ENCODE measurements at regions not wholly inside any gene's neighbourhood (a gene's known extent, or its start where the extent isn't known, plus 50 kb on each side); places are given as distances from the start of the nearest gene placed in this dataset.

- no peak for DNase-seq
Observed at GRCh38 chr3:109532257-109533216, 195.2 kb upstream of the DPPA4 start.

- DNase-seq = no peak
Observed at GRCh38 chr3:109545746-109546145, 208.4 kb upstream of the DPPA4 start.

GRCh38 chr3:109548192-109548938 is 211.0 kb upstream of the DPPA4 start:
- DNase-seq = no peak

GRCh38 chr3:109553591-109554371 is 216.4 kb upstream of the DPPA4 start:
- DNase-seq = no peak

GRCh38 chr3:109559389-109559788 is 222.0 kb upstream of the DPPA4 start:
- no peak for DNase-seq

GRCh38 chr3:109563149-109563548 is 225.8 kb upstream of the DPPA4 start:
- DNase-seq = no peak

- DNase-seq = no peak
Observed at GRCh38 chr3:109569135-109569846, 231.9 kb upstream of the DPPA4 start.

- no peak for DNase-seq
Observed at GRCh38 chr3:109570408-109570807, 233.1 kb upstream of the DPPA4 start.

GRCh38 chr3:109572301-109572700 is 235.0 kb upstream of the DPPA4 start:
- DNase-seq = no peak

- no peak for DNase-seq
Observed at GRCh38 chr3:109596991-109597390, 259.6 kb upstream of the DPPA4 start.

GRCh38 chr3:109597444-109597843 is 260.1 kb upstream of the DPPA4 start:
- DNase-seq = no peak

GRCh38 chr3:109607897-109608296 is 270.6 kb upstream of the DPPA4 start:
- no peak for DNase-seq

GRCh38 chr3:109608574-109608973 is 271.2 kb upstream of the DPPA4 start:
- no peak for DNase-seq

GRCh38 chr3:109618766-109619378 is 281.5 kb upstream of the DPPA4 start:
- no peak for DNase-seq

GRCh38 chr3:109631897-109632296 is 294.6 kb upstream of the DPPA4 start:
- DNase-seq = no peak

- no peak for DNase-seq
Observed at GRCh38 chr3:109640146-109640652, 302.9 kb upstream of the DPPA4 start.

- no peak for DNase-seq
Observed at GRCh38 chr3:109642025-109642424, 304.7 kb upstream of the DPPA4 start.

- no peak for DNase-seq
Observed at GRCh38 chr3:109643590-109643989, 306.2 kb upstream of the DPPA4 start.

GRCh38 chr3:109644332-109644731 is 307.0 kb upstream of the DPPA4 start:
- no peak for DNase-seq

- DNase-seq = no peak
Observed at GRCh38 chr3:109644746-109645145, 307.4 kb upstream of the DPPA4 start.

- DNase-seq = no peak
Observed at GRCh38 chr3:109648027-109648426, 310.7 kb upstream of the DPPA4 start.

GRCh38 chr3:109656225-109656624 is 318.9 kb upstream of the DPPA4 start:
- DNase-seq = no peak
